ENCODE measurements at regions not wholly inside any gene's neighbourhood (a gene's known extent, or its start where the extent isn't known, plus 50 kb on each side); places are given as distances from the start of the nearest gene placed in this dataset.

- TF ChIP-seq, protein P1, sequence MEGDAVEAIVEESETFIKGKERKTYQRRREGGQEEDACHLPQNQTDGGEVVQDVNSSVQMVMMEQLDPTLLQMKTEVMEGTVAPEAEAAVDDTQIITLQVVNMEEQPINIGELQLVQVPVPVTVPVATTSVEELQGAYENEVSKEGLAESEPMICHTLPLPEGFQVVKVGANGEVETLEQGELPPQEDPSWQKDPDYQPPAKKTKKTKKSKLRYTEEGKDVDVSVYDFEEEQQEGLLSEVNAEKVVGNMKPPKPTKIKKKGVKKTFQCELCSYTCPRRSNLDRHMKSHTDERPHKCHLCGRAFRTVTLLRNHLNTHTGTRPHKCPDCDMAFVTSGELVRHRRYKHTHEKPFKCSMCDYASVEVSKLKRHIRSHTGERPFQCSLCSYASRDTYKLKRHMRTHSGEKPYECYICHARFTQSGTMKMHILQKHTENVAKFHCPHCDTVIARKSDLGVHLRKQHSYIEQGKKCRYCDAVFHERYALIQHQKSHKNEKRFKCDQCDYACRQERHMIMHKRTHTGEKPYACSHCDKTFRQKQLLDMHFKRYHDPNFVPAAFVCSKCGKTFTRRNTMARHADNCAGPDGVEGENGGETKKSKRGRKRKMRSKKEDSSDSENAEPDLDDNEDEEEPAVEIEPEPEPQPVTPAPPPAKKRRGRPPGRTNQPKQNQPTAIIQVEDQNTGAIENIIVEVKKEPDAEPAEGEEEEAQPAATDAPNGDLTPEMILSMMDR (conservative IDR thresholded peaks at IDR 0.05; ENCODE audit: low read length) = no peak
- no peak for TF ChIP-seq EZH2phosphoT487 (IDR thresholded peaks at IDR 0.05; ENCODE audit: borderline replicate concordance)
These were observed 694.3 kb downstream of the NR2F1-AS1 start for GRCh38 chr5:92886751-92887150.

Measured in Loucy (cell line).